ENCODE measurements at regions not wholly inside any gene's neighbourhood (a gene's known extent, or its start where the extent isn't known, plus 50 kb on each side); places are given as distances from the start of the nearest gene placed in this dataset.

GRCh38 chr15:39474657-39475056 is 106.2 kb upstream of the THBS1 start:
- H3K4me1 ChIP-seq (ENCODE audit: control insufficient read depth, insufficient read depth, low read length, poor library complexity, severe bottlenecking), result no peaks in the 10 kb centered on the region
- no peaks in the 10 kb centered on the region for H3K9me3 ChIP-seq (ENCODE audit: control insufficient read depth, low read length)
- no peak overlapping the region for H3K27ac ChIP-seq (ENCODE audit: insufficient read depth, low read length, poor library complexity, severe bottlenecking)
- H3K4me3 ChIP-seq (ENCODE audit: insufficient read depth, low read depth, low read length, poor library complexity, severe bottlenecking), result no peak overlapping the region
- no peaks in the 10 kb centered on the region for H3K27me3 ChIP-seq (replicated peaks; ENCODE audit: control insufficient read depth, insufficient read depth, low read length, poor library complexity, severe bottlenecking)
- DNase-seq, result no peak
- H3K36me3 ChIP-seq (ENCODE audit: control insufficient read depth, insufficient read depth, low read length), result no peaks in the 10 kb centered on the region

GRCh38 chr15:39478996-39479395 is 101.9 kb upstream of the THBS1 start:
- no peaks in the 10 kb centered on the region for H3K9me3 ChIP-seq (ENCODE audit: control insufficient read depth, low read length)
- no peak overlapping the region for H3K27ac ChIP-seq (ENCODE audit: insufficient read depth, low read length, poor library complexity, severe bottlenecking)
- no peaks in the 10 kb centered on the region for H3K27me3 ChIP-seq (replicated peaks; ENCODE audit: control insufficient read depth, insufficient read depth, low read length, poor library complexity, severe bottlenecking)
- H3K36me3 ChIP-seq (ENCODE audit: control insufficient read depth, insufficient read depth, low read length), result no peaks in the 10 kb centered on the region
- DNase-seq, result no peak
- H3K4me3 ChIP-seq (ENCODE audit: insufficient read depth, low read depth, low read length, poor library complexity, severe bottlenecking), result no peak overlapping the region
- no peaks in the 10 kb centered on the region for H3K4me1 ChIP-seq (ENCODE audit: control insufficient read depth, insufficient read depth, low read length, poor library complexity, severe bottlenecking)

GRCh38 chr15:39479911-39480310 is 101.0 kb upstream of the THBS1 start:
- H3K4me3 ChIP-seq (ENCODE audit: insufficient read depth, low read depth, low read length, poor library complexity, severe bottlenecking), result no peak overlapping the region
- H3K4me1 ChIP-seq (ENCODE audit: control insufficient read depth, insufficient read depth, low read length, poor library complexity, severe bottlenecking), result no peaks in the 10 kb centered on the region
- H3K36me3 ChIP-seq (ENCODE audit: control insufficient read depth, insufficient read depth, low read length), result no peaks in the 10 kb centered on the region
- H3K27ac ChIP-seq (ENCODE audit: insufficient read depth, low read length, poor library complexity, severe bottlenecking), result no peak overlapping the region
- DNase-seq, result no peak
- H3K27me3 ChIP-seq (replicated peaks; ENCODE audit: control insufficient read depth, insufficient read depth, low read length, poor library complexity, severe bottlenecking), result no peaks in the 10 kb centered on the region
- no peaks in the 10 kb centered on the region for H3K9me3 ChIP-seq (ENCODE audit: control insufficient read depth, low read length)

- no peaks in the 10 kb centered on the region for H3K9me3 ChIP-seq (ENCODE audit: control insufficient read depth, low read length)
- no peak for DNase-seq
- no peak overlapping the region for H3K4me3 ChIP-seq (ENCODE audit: insufficient read depth, low read depth, low read length, poor library complexity, severe bottlenecking)
- no peak overlapping the region for H3K27ac ChIP-seq (ENCODE audit: insufficient read depth, low read length, poor library complexity, severe bottlenecking)
- no peaks in the 10 kb centered on the region for H3K36me3 ChIP-seq (ENCODE audit: control insufficient read depth, insufficient read depth, low read length)
- no peaks in the 10 kb centered on the region for H3K4me1 ChIP-seq (ENCODE audit: control insufficient read depth, insufficient read depth, low read length, poor library complexity, severe bottlenecking)
- H3K27me3 ChIP-seq (replicated peaks; ENCODE audit: control insufficient read depth, insufficient read depth, low read length, poor library complexity, severe bottlenecking), result no peaks in the 10 kb centered on the region
Measured at GRCh38 chr15:39482459-39482858, 98.4 kb upstream of the THBS1 start.

GRCh38 chr15:39486621-39487457 is 94.0 kb upstream of the THBS1 start:
- DNase-seq, result no peak
- Histone ChIP-seq H3K9me3 (ENCODE audit: control insufficient read depth, low read length) (no peaks in the 10 kb centered on the region), H3K36me3 (ENCODE audit: control insufficient read depth, insufficient read depth, low read length) (no peaks in the 10 kb centered on the region), H3K27ac (ENCODE audit: insufficient read depth, low read length, poor library complexity, severe bottlenecking) (no peak overlapping the region), H3K4me3 (ENCODE audit: insufficient read depth, low read depth, low read length, poor library complexity, severe bottlenecking) (no peak overlapping the region), H3K4me1 (ENCODE audit: control insufficient read depth, insufficient read depth, low read length, poor library complexity, severe bottlenecking) (no peaks in the 10 kb centered on the region), H3K27me3 (replicated peaks; ENCODE audit: control insufficient read depth, insufficient read depth, low read length, poor library complexity, severe bottlenecking) (no peaks in the 10 kb centered on the region)

GRCh38 chr15:39487458-39487735 is 93.5 kb upstream of the THBS1 start:
- no peak for DNase-seq
- Histone ChIP-seq H3K27ac (ENCODE audit: insufficient read depth, low read length, poor library complexity, severe bottlenecking) (no peak overlapping the region), H3K4me1 (ENCODE audit: control insufficient read depth, insufficient read depth, low read length, poor library complexity, severe bottlenecking) (no peaks in the 10 kb centered on the region), H3K4me3 (ENCODE audit: insufficient read depth, low read depth, low read length, poor library complexity, severe bottlenecking) (no peak overlapping the region), H3K36me3 (ENCODE audit: control insufficient read depth, insufficient read depth, low read length) (no peaks in the 10 kb centered on the region), H3K9me3 (ENCODE audit: control insufficient read depth, low read length) (no peaks in the 10 kb centered on the region), H3K27me3 (replicated peaks; ENCODE audit: control insufficient read depth, insufficient read depth, low read length, poor library complexity, severe bottlenecking) (no peaks in the 10 kb centered on the region)

- no peak for DNase-seq
- Histone ChIP-seq H3K27ac (ENCODE audit: insufficient read depth, low read length, poor library complexity, severe bottlenecking) (no peak overlapping the region), H3K27me3 (replicated peaks; ENCODE audit: control insufficient read depth, insufficient read depth, low read length, poor library complexity, severe bottlenecking) (no peaks in the 10 kb centered on the region)
Measured at GRCh38 chr15:39488516-39488915, 92.4 kb upstream of the THBS1 start.

GRCh38 chr15:39488961-39489360 is 91.9 kb upstream of the THBS1 start:
- no peak for DNase-seq
- Histone ChIP-seq H3K9me3 (ENCODE audit: control insufficient read depth, low read length) (no peaks in the 10 kb centered on the region), H3K27ac (ENCODE audit: insufficient read depth, low read length, poor library complexity, severe bottlenecking) (no peak overlapping the region), H3K4me1 (ENCODE audit: control insufficient read depth, insufficient read depth, low read length, poor library complexity, severe bottlenecking) (no peaks in the 10 kb centered on the region), H3K27me3 (replicated peaks; ENCODE audit: control insufficient read depth, insufficient read depth, low read length, poor library complexity, severe bottlenecking) (no peaks in the 10 kb centered on the region), H3K36me3 (ENCODE audit: control insufficient read depth, insufficient read depth, low read length) (no peaks in the 10 kb centered on the region), H3K4me3 (ENCODE audit: insufficient read depth, low read depth, low read length, poor library complexity, severe bottlenecking) (no peak overlapping the region)

More at GRCh38 chr15:39488516-39488915, 92.4 kb upstream of the THBS1 start:
- Histone ChIP-seq H3K4me3 (ENCODE audit: insufficient read depth, low read depth, low read length, poor library complexity, severe bottlenecking) (no peak overlapping the region), H3K9me3 (ENCODE audit: control insufficient read depth, low read length) (no peaks in the 10 kb centered on the region), H3K36me3 (ENCODE audit: control insufficient read depth, insufficient read depth, low read length) (no peaks in the 10 kb centered on the region), H3K4me1 (ENCODE audit: control insufficient read depth, insufficient read depth, low read length, poor library complexity, severe bottlenecking) (no peaks in the 10 kb centered on the region)

- no peak for DNase-seq
- no peaks in the 10 kb centered on the region for H3K36me3 ChIP-seq (ENCODE audit: control insufficient read depth, insufficient read depth, low read length)
- no peak overlapping the region for H3K27ac ChIP-seq (ENCODE audit: insufficient read depth, low read length, poor library complexity, severe bottlenecking)
- no peaks in the 10 kb centered on the region for H3K4me1 ChIP-seq (ENCODE audit: control insufficient read depth, insufficient read depth, low read length, poor library complexity, severe bottlenecking)
- no peaks in the 10 kb centered on the region for H3K9me3 ChIP-seq (ENCODE audit: control insufficient read depth, low read length)
- no peak overlapping the region for H3K4me3 ChIP-seq (ENCODE audit: insufficient read depth, low read depth, low read length, poor library complexity, severe bottlenecking)
- no peaks in the 10 kb centered on the region for H3K27me3 ChIP-seq (replicated peaks; ENCODE audit: control insufficient read depth, insufficient read depth, low read length, poor library complexity, severe bottlenecking)
Measured at GRCh38 chr15:39491115-39491885, 89.6 kb upstream of the THBS1 start.

GRCh38 chr15:39491886-39492490 is 88.9 kb upstream of the THBS1 start:
- no peak overlapping the region for H3K27ac ChIP-seq (ENCODE audit: insufficient read depth, low read length, poor library complexity, severe bottlenecking)
- DNase-seq, result no peak
- H3K36me3 ChIP-seq (ENCODE audit: control insufficient read depth, insufficient read depth, low read length), result no peaks in the 10 kb centered on the region
- no peak overlapping the region for H3K4me3 ChIP-seq (ENCODE audit: insufficient read depth, low read depth, low read length, poor library complexity, severe bottlenecking)
- no peaks in the 10 kb centered on the region for H3K9me3 ChIP-seq (ENCODE audit: control insufficient read depth, low read length)
- no peaks in the 10 kb centered on the region for H3K27me3 ChIP-seq (replicated peaks; ENCODE audit: control insufficient read depth, insufficient read depth, low read length, poor library complexity, severe bottlenecking)
- H3K4me1 ChIP-seq (ENCODE audit: control insufficient read depth, insufficient read depth, low read length, poor library complexity, severe bottlenecking), result no peaks in the 10 kb centered on the region
